Suppressor macrophage treated with lipopolysaccharide for 1 hour (primary cell): ENCODE measurements at regions not wholly inside any gene's neighbourhood (a gene's known extent, or its start where the extent isn't known, plus 50 kb on each side); places are given as distances from the start of the nearest gene placed in this dataset.
A peak's percentile ranks its signal among the peaks of the same experiment; 100 is the strongest.

Source experiments
- DNase-seq, 3 donors: peaks; one replicate each; pipeline ENCODE4 v3.0.0-alpha.2; 2020 to 2022

GRCh38 chr2:204277226-204277625, 268.0 kb upstream of the PARD3B start:
- no peak for DNase-seq

GRCh38 chr2:204278454-204278853, 266.8 kb upstream of the PARD3B start:
- no peak for DNase-seq

- no peak for DNase-seq
These were observed 265.5 kb upstream of the PARD3B start for GRCh38 chr2:204279819-204280218.

GRCh38 chr2:204280262-204280668, 265.0 kb upstream of the PARD3B start:
- peak in 2 of 3 donors; percentile 20 to 46 for DNase-seq

GRCh38 chr2:204282081-204282480, 263.2 kb upstream of the PARD3B start:
- DNase-seq, result no peak

- DNase-seq, result no peak
These were observed 262.8 kb upstream of the PARD3B start for GRCh38 chr2:204282525-204282924.

GRCh38 chr2:204289066-204289465, 256.2 kb upstream of the PARD3B start:
- DNase-seq, result no peak

GRCh38 chr2:204292439-204292838, 252.8 kb upstream of the PARD3B start:
- DNase-seq, result no peak

GRCh38 chr2:204293884-204294747, 251.2 kb upstream of the PARD3B start:
- DNase-seq, result no peak

GRCh38 chr2:204298404-204298803, 246.9 kb upstream of the PARD3B start:
- DNase-seq, result no peak

- DNase-seq, result no peak
These were observed 245.5 kb upstream of the PARD3B start for GRCh38 chr2:204299766-204300165.

- DNase-seq, result no peak
These were observed 238.6 kb upstream of the PARD3B start for GRCh38 chr2:204306667-204307066.

- no peak for DNase-seq
These were observed 233.2 kb upstream of the PARD3B start for GRCh38 chr2:204312105-204312504.

- DNase-seq, result no peak
These were observed 232.0 kb upstream of the PARD3B start for GRCh38 chr2:204313256-204313655.

GRCh38 chr2:204315236-204315662, 230.0 kb upstream of the PARD3B start:
- DNase-seq, result no peak

GRCh38 chr2:204317640-204318039, 227.6 kb upstream of the PARD3B start:
- DNase-seq, result no peak

GRCh38 chr2:204321027-204321800, 224.1 kb upstream of the PARD3B start:
- DNase-seq, result no peak

GRCh38 chr2:204321910-204322751, 223.1 kb upstream of the PARD3B start:
- peak in 1 of 3 donors; percentile 3 for DNase-seq

- peak; percentile 66 to 75 (median 69) for DNase-seq
These were observed 219.8 kb upstream of the PARD3B start for GRCh38 chr2:204325468-204325867.

- DNase-seq, result no peak
These were observed 216.9 kb upstream of the PARD3B start for GRCh38 chr2:204328373-204328772.

- no peak for DNase-seq
These were observed 216.3 kb upstream of the PARD3B start for GRCh38 chr2:204329016-204329415.

- no peak for DNase-seq
These were observed 215.7 kb upstream of the PARD3B start for GRCh38 chr2:204329532-204329931.

- no peak for DNase-seq
These were observed 214.1 kb upstream of the PARD3B start for GRCh38 chr2:204331180-204331579.
